ENCODE measurements at regions not wholly inside any gene's neighbourhood (a gene's known extent, or its start where the extent isn't known, plus 50 kb on each side); places are given as distances from the start of the nearest gene placed in this dataset.
A peak's percentile ranks its signal among the peaks of the same experiment; 100 is the strongest.

- no peak for DNase-seq (ENCODE audit: low spot score)
Observed at GRCh38 chr5:14986413-14986812, 114.8 kb upstream of the ANKH start.

GRCh38 chr5:14983666-14984441 is 112.3 kb upstream of the ANKH start:
- DNase-seq (ENCODE audit: low spot score), result no peak

- DNase-seq (ENCODE audit: low spot score), result no peak
Observed at GRCh38 chr5:14980698-14981097, 109.1 kb upstream of the ANKH start.

GRCh38 chr5:14977058-14977685 is 105.6 kb upstream of the ANKH start:
- DNase-seq (ENCODE audit: low spot score), result no peak

- no peak for DNase-seq (ENCODE audit: low spot score)
Observed at GRCh38 chr5:14976486-14976885, 104.9 kb upstream of the ANKH start.

- no peak for DNase-seq (ENCODE audit: low spot score)
Observed at GRCh38 chr5:14971873-14972272, 100.3 kb upstream of the ANKH start.

- DNase-seq (ENCODE audit: low spot score), result no peak
Observed at GRCh38 chr5:14968796-14969195, 97.2 kb upstream of the ANKH start.

- DNase-seq (ENCODE audit: low spot score), result no peak
Observed at GRCh38 chr5:14967166-14967565, 95.6 kb upstream of the ANKH start.

- no peak for DNase-seq (ENCODE audit: low spot score)
Observed at GRCh38 chr5:14965815-14966214, 94.2 kb upstream of the ANKH start.

- no peak for DNase-seq (ENCODE audit: low spot score)
Observed at GRCh38 chr5:14962604-14963003, 91.0 kb upstream of the ANKH start.

GRCh38 chr5:14960120-14960462 is 88.5 kb upstream of the ANKH start:
- no peak for DNase-seq (ENCODE audit: low spot score)

- no peak for DNase-seq (ENCODE audit: low spot score)
Observed at GRCh38 chr5:14959399-14960119, 88.0 kb upstream of the ANKH start.

- DNase-seq (ENCODE audit: low spot score), result no peak
Observed at GRCh38 chr5:14958188-14958587, 86.6 kb upstream of the ANKH start.

GRCh38 chr5:14956423-14957046 is 85.0 kb upstream of the ANKH start:
- DNase-seq (ENCODE audit: low spot score), result no peak

GRCh38 chr5:14954616-14955343 is 83.2 kb upstream of the ANKH start:
- peak; percentile 94 for DNase-seq (ENCODE audit: low spot score)

GRCh38 chr5:14954216-14954615 is 82.6 kb upstream of the ANKH start:
- DNase-seq (ENCODE audit: low spot score), result no peak

- DNase-seq (ENCODE audit: low spot score), result peak; percentile 23
Observed at GRCh38 chr5:14953075-14953607, 81.6 kb upstream of the ANKH start.

GRCh38 chr5:14948383-14948782 is 76.8 kb upstream of the ANKH start:
- DNase-seq (ENCODE audit: low spot score), result no peak

- peak; percentile 21 for DNase-seq (ENCODE audit: low spot score)
Observed at GRCh38 chr5:14946815-14947620, 75.4 kb upstream of the ANKH start.

- no peak for DNase-seq (ENCODE audit: low spot score)
Observed at GRCh38 chr5:14945450-14945849, 73.9 kb upstream of the ANKH start.

GRCh38 chr5:14944996-14945395 is 73.4 kb upstream of the ANKH start:
- no peak for DNase-seq (ENCODE audit: low spot score)

Measured in SK-N-DZ (cell line).